Activated naive CD4-positive, alpha-beta T cell treated with anti-CD3 and anti-CD28 coated beads, Interleukin-2, amount 50 U/mL, for 24 hours (primary cell): ENCODE measurements at regions not wholly inside any gene's neighbourhood (a gene's known extent, or its start where the extent isn't known, plus 50 kb on each side); places are given as distances from the start of the nearest gene placed in this dataset.

Source experiments
- H3K27ac Mint-ChIP-seq: one replicate; pipeline ENCODE4 v1.8.0; 2021; ENCODE audit warnings: mild to moderate bottlenecking, mixed read lengths
- H3K27me3 Mint-ChIP-seq: one replicate; pipeline ENCODE4 v1.8.0; 2021; ENCODE audit warnings: mixed read lengths
- H3K36me3 Mint-ChIP-seq: one replicate; pipeline ENCODE4 v1.8.0; 2021; ENCODE audit warnings: mixed read lengths
- H3K4me1 Mint-ChIP-seq: one replicate; pipeline ENCODE4 v1.8.0; 2021; ENCODE audit warnings: mixed read lengths
- H3K4me3 Mint-ChIP-seq: one replicate; pipeline ENCODE4 v1.8.0; 2021; ENCODE audit warnings: mild to moderate bottlenecking, mixed read lengths
- H3K9me3 Mint-ChIP-seq: one replicate; pipeline ENCODE4 v1.8.0; 2021; ENCODE audit warnings: mixed read lengths

- Mint-ChIP-seq H3K4me1 (no peaks in the 10 kb centered on the region), H3K27ac (no peak overlapping the region), H3K4me3 (no peak overlapping the region), H3K36me3 (no peaks in the 10 kb centered on the region), H3K9me3 (peaks cover 4% of the 10 kb centered on the region), H3K27me3 (no peaks in the 10 kb centered on the region)
Observed at GRCh38 chr18:46311491-46311890, 207.3 kb downstream of the HAUS1 start.

GRCh38 chr18:46312221-46312620 lies 208.0 kb downstream of the HAUS1 start:
- H3K9me3 Mint-ChIP-seq: peaks cover 2% of the 10 kb centered on the region
- no peak overlapping the region for H3K27ac Mint-ChIP-seq
- H3K27me3 Mint-ChIP-seq: no peaks in the 10 kb centered on the region

GRCh38 chr18:46313521-46313920 lies 209.3 kb downstream of the HAUS1 start:
- no peaks in the 10 kb centered on the region for H3K27me3 Mint-ChIP-seq
- no peak overlapping the region for H3K27ac Mint-ChIP-seq
- H3K36me3 Mint-ChIP-seq: no peaks in the 10 kb centered on the region
- H3K4me1 Mint-ChIP-seq: no peaks in the 10 kb centered on the region
- H3K9me3 Mint-ChIP-seq: no peaks in the 10 kb centered on the region
- H3K4me3 Mint-ChIP-seq: no peak overlapping the region

More at GRCh38 chr18:46312221-46312620, 208.0 kb downstream of the HAUS1 start:
- H3K4me1 Mint-ChIP-seq: no peaks in the 10 kb centered on the region
- H3K36me3 Mint-ChIP-seq: no peaks in the 10 kb centered on the region
- H3K4me3 Mint-ChIP-seq: no peak overlapping the region

- H3K27ac Mint-ChIP-seq: no peak overlapping the region
- no peak overlapping the region for H3K4me3 Mint-ChIP-seq
- H3K4me1 Mint-ChIP-seq: no peaks in the 10 kb centered on the region
- H3K9me3 Mint-ChIP-seq: no peaks in the 10 kb centered on the region
- no peaks in the 10 kb centered on the region for H3K36me3 Mint-ChIP-seq
- no peaks in the 10 kb centered on the region for H3K27me3 Mint-ChIP-seq
Observed at GRCh38 chr18:46314011-46314410, 209.8 kb downstream of the HAUS1 start.

- H3K36me3 Mint-ChIP-seq: no peaks in the 10 kb centered on the region
- no peaks in the 10 kb centered on the region for H3K9me3 Mint-ChIP-seq
- H3K4me3 Mint-ChIP-seq: no peak overlapping the region
- no peak overlapping the region for H3K27ac Mint-ChIP-seq
- H3K4me1 Mint-ChIP-seq: no peaks in the 10 kb centered on the region
- H3K27me3 Mint-ChIP-seq: no peaks in the 10 kb centered on the region
Observed at GRCh38 chr18:46315161-46315560, 211.0 kb downstream of the HAUS1 start.

- Mint-ChIP-seq H3K4me1 (no peaks in the 10 kb centered on the region), H3K4me3 (no peak overlapping the region)
Observed at GRCh38 chr18:46318356-46318755, 214.2 kb downstream of the HAUS1 start.

GRCh38 chr18:46319783-46320182 lies 215.6 kb downstream of the HAUS1 start:
- no peak overlapping the region for H3K27ac Mint-ChIP-seq
- no peaks in the 10 kb centered on the region for H3K4me1 Mint-ChIP-seq
- no peaks in the 10 kb centered on the region for H3K36me3 Mint-ChIP-seq
- no peaks in the 10 kb centered on the region for H3K27me3 Mint-ChIP-seq
- no peaks in the 10 kb centered on the region for H3K9me3 Mint-ChIP-seq
- no peak overlapping the region for H3K4me3 Mint-ChIP-seq

More at GRCh38 chr18:46318356-46318755, 214.2 kb downstream of the HAUS1 start:
- Mint-ChIP-seq H3K27me3 (no peaks in the 10 kb centered on the region), H3K27ac (no peak overlapping the region), H3K36me3 (no peaks in the 10 kb centered on the region), H3K9me3 (no peaks in the 10 kb centered on the region)

GRCh38 chr18:46320297-46320696 lies 216.1 kb downstream of the HAUS1 start:
- no peaks in the 10 kb centered on the region for H3K27me3 Mint-ChIP-seq
- no peak overlapping the region for H3K27ac Mint-ChIP-seq
- H3K36me3 Mint-ChIP-seq: no peaks in the 10 kb centered on the region
- no peaks in the 10 kb centered on the region for H3K9me3 Mint-ChIP-seq
- no peaks in the 10 kb centered on the region for H3K4me1 Mint-ChIP-seq
- H3K4me3 Mint-ChIP-seq: no peak overlapping the region

GRCh38 chr18:46320928-46321711 lies 216.9 kb downstream of the HAUS1 start:
- Mint-ChIP-seq H3K27ac (no peak overlapping the region), H3K36me3 (no peaks in the 10 kb centered on the region), H3K27me3 (no peaks in the 10 kb centered on the region), H3K4me1 (no peaks in the 10 kb centered on the region), H3K4me3 (no peak overlapping the region), H3K9me3 (no peaks in the 10 kb centered on the region)

- Mint-ChIP-seq H3K27me3 (no peaks in the 10 kb centered on the region), H3K4me3 (no peak overlapping the region), H3K27ac (no peak overlapping the region), H3K36me3 (no peaks in the 10 kb centered on the region), H3K9me3 (no peaks in the 10 kb centered on the region), H3K4me1 (no peaks in the 10 kb centered on the region)
Observed at GRCh38 chr18:46321955-46322354, 217.8 kb downstream of the HAUS1 start.

- Mint-ChIP-seq H3K4me1 (no peaks in the 10 kb centered on the region), H3K4me3 (no peak overlapping the region), H3K36me3 (no peaks in the 10 kb centered on the region)
Observed at GRCh38 chr18:46322411-46322891, 218.3 kb downstream of the HAUS1 start.

GRCh38 chr18:46322941-46323340 lies 218.8 kb downstream of the HAUS1 start:
- Mint-ChIP-seq H3K9me3 (no peaks in the 10 kb centered on the region), H3K4me1 (no peaks in the 10 kb centered on the region), H3K27ac (no peak overlapping the region), H3K36me3 (no peaks in the 10 kb centered on the region), H3K27me3 (no peaks in the 10 kb centered on the region), H3K4me3 (no peak overlapping the region)

More at GRCh38 chr18:46322411-46322891, 218.3 kb downstream of the HAUS1 start:
- H3K27me3 Mint-ChIP-seq: no peaks in the 10 kb centered on the region
- H3K27ac Mint-ChIP-seq: no peak overlapping the region
- no peaks in the 10 kb centered on the region for H3K9me3 Mint-ChIP-seq

- no peaks in the 10 kb centered on the region for H3K4me1 Mint-ChIP-seq
- H3K36me3 Mint-ChIP-seq: no peaks in the 10 kb centered on the region
- no peak overlapping the region for H3K4me3 Mint-ChIP-seq
- H3K9me3 Mint-ChIP-seq: no peaks in the 10 kb centered on the region
- no peaks in the 10 kb centered on the region for H3K27me3 Mint-ChIP-seq
- H3K27ac Mint-ChIP-seq: no peak overlapping the region
Observed at GRCh38 chr18:46324087-46324955, 220.1 kb downstream of the HAUS1 start.

- Mint-ChIP-seq H3K36me3 (no peaks in the 10 kb centered on the region), H3K4me1 (no peaks in the 10 kb centered on the region), H3K4me3 (no peak overlapping the region), H3K27me3 (peaks cover 3% of the 10 kb centered on the region), H3K9me3 (no peaks in the 10 kb centered on the region), H3K27ac (no peak overlapping the region)
Observed at GRCh38 chr18:46325895-46326294, 221.7 kb downstream of the HAUS1 start.

GRCh38 chr18:46329736-46330246 lies 225.6 kb downstream of the HAUS1 start:
- Mint-ChIP-seq H3K4me3 (no peak overlapping the region), H3K27ac (no peak overlapping the region), H3K4me1 (peaks cover 4% of the 10 kb centered on the region), H3K36me3 (no peaks in the 10 kb centered on the region), H3K9me3 (no peaks in the 10 kb centered on the region), H3K27me3 (peaks cover 13% of the 10 kb centered on the region)

GRCh38 chr18:46331316-46331715 lies 227.1 kb downstream of the HAUS1 start:
- Mint-ChIP-seq H3K27me3 (peaks cover 25% of the 10 kb centered on the region), H3K4me1 (peaks cover 20% of the 10 kb centered on the region), H3K9me3 (no peaks in the 10 kb centered on the region), H3K4me3 (no peak overlapping the region), H3K27ac (no peak overlapping the region), H3K36me3 (no peaks in the 10 kb centered on the region)
